NCI-H1092 (cell line): ENCODE measurements at regions not wholly inside any gene's neighbourhood (a gene's known extent, or its start where the extent isn't known, plus 50 kb on each side); places are given as distances from the start of the nearest gene placed in this dataset.
"Not testable (repeated sequence)": the region's sequence is repeated elsewhere in the genome, so short reads cannot be mapped to it uniquely, and the experiment has no call there.

Experiments
- DNase-seq: peaks from one replicate; lab custom pipeline; 2025; lab: John Stamatoyannopoulos, UW

GRCh38 chr4:96317891-96318290 lies 478.0 kb downstream of the PDHA2 start:
- DNase-seq = no peak

- no peak for DNase-seq
These were observed 487.0 kb downstream of the PDHA2 start for GRCh38 chr4:96326846-96327245.

DNA sequence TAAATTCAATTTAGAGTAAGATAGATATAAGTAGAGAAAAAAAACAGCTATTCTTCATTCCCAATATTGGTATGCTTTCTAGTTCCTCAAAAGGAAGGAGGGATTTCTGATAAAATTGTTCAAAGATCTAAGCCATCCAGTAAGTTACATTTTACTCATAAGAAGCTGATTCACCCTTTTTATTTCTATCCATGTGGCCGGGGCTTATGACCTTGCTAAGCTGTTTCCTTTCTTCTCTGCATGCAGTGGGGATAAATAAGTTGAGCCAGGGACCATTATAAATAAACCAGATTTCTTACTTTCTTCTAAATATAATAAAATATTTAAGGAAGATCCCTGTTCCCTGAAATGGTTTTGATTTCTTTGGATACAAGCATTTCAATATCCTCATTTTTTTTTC lies 502.3 kb downstream of the PDHA2 start:
- no peak for DNase-seq

GRCh38 chr4:96342790-96343455 lies 503.0 kb downstream of the PDHA2 start:
- DNase-seq = no peak

DNA sequence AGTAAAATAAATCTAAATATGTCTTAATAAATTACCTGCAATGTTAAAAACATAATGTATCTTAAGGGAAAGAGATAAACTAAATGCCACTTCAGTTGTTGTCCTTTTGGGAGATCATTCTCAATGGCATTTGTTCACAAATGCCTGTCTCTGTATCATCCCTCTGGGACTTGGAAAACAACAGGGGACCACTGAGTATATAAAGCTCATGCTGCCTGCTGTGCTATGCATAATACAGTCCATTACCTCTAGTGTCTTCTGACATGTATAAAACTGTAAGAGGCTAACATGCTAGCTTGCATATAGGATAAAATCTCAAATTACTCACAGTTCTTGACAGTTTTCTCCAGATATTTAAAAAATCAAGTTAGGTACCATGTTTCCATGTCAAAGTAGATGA lies 503.9 kb downstream of the PDHA2 start:
- no peak for DNase-seq

- no peak for DNase-seq
These were observed 507.7 kb downstream of the PDHA2 start for GRCh38 chr4:96347582-96347981.

DNA sequence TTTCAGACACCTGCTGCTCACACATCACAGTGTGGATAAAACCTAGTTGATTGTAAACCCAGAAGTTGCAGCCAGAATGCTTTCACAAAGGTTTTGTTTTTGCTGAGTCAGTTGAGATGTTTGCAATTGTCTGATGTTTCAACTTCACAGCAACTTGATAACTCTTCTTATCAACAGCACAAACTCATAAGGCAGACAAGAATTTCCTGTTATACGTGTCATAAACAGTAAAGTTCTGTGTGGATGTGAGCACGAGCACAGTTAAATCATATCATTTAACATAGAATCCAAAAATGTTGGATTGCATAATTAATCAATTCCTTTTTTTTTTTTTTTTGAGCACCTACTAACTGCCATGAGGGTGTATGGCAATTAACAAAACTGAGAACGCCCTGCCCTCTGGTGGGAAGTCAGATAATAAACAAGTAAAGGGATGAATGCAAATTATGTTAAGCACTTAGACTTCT lies 512.2 kb downstream of the PDHA2 start:
- no peak for DNase-seq

- DNase-seq = no peak
These were observed 514.3 kb downstream of the PDHA2 start for GRCh38 chr4:96354036-96354712.

- no peak for DNase-seq
These were observed 515.5 kb downstream of the PDHA2 start for GRCh38 chr4:96355414-96355813.

DNA sequence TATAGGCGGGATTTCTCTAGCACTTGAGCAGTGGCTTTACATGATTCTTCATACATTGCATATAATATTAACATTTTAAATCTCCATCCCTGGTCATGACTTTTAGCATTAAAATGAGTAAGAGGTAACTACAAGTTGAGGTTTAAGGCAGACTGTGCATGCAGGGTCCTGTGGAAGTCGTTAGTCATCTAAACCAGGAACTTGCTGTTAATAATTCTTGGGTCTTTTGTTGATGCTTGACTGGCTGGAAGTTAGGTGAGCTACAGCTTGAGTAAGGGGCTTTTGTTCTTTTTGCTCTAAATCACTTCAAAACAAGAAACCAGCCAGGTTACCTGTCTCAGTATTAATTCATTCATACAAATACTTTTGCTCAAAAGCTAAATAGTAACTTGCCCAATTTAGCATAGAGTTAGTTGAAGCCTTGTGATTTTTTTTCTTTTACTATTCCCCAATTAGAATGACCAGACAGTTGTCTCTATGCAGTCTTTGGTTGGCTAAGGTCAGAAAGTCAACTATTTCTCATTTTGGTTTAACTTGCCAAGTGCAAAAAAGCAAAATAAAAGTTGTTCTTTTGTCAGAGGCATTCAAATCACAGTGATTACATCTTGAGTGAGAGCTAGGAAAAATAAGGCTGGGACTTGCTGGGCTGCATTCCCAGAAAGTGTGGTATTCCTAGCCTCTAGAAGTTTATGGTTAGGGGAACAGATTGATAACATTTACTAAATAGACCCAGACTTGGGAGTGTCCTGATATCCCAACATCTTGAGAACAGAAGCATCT lies 516.9 kb downstream of the PDHA2 start:
- DNase-seq = no peak

DNA sequence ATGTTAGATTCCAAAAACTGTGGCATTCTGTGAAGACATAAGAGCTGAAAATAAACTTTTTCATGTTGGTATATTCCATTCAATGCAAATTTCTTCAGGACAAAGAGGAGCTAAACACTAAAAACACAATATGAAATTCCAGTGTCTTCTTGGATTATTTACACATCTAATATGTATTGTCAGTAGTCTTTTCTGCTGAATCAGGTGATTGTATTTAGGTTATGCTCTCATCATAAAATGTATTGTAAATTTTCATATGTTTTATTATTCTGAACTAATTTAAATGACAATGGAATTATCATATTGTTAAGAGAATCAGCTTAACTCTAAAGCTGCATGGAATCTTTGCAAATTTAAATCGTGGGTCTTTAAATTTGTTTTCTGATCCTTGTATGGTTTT lies 526.7 kb downstream of the PDHA2 start:
- no peak for DNase-seq

DNA sequence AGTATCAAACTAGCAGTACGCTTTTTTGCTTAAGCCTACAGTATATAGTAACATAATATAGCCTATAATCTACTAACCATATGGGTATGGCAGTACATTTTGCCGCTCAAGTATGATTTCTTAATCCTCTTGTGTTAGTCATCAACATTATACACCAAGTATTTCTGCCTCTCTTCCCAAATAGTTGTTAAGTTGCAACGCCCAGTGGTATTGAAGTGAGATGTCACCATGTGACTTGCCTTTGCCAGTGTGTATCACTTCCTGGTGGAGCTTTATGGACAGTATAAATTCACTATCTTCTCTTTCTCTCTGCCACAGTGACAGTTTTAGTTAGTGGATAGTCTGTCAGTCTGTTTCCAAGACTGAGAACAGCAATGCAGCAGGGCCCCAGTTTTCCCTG lies 535.5 kb downstream of the PDHA2 start:
- no peak for DNase-seq

- no peak for DNase-seq
These were observed 539.6 kb downstream of the PDHA2 start for GRCh38 chr4:96379524-96379923.

DNA sequence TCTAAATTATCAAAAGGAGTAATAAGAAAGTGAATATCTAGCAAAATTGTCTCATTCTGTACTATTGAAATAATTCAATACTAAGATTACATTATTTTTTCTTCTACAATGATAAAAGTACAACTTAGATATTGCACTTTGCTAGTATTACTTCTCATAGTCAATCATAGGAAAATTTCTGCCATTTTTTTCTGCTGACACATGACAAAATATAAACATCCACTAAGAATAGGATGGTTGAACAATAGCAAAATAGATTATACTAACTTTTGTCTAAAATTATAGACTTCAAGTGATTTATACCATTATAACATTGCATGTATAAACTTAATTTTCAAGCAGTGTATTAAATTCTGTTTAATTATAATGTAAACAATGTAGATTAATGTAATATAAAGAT lies 540.2 kb downstream of the PDHA2 start:
- no peak for DNase-seq

GRCh38 chr4:96383349-96383748 lies 543.5 kb downstream of the PDHA2 start:
- no peak for DNase-seq

DNA sequence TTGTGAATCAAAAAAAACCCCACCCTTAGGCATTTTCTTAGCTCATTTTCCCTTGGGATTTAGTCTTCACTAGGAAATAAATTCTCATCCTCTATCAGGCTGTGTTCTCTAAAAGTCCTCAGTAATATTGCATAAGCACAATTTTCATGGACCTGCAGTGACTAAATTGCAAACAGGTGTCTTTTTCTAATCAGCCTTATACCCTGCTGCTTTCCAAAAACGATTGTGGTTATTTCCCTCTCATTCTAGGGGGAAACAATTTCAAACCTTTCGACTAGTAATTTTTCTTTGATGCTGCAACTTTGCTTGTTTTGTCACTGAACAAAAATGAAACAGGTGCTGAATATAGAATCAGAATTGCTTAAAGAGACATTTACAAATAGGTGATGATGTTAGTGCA lies 549.9 kb downstream of the PDHA2 start:
- DNase-seq = no peak

GRCh38 chr4:96390404-96390803 lies 550.5 kb downstream of the PDHA2 start:
- no peak for DNase-seq

GRCh38 chr4:96395747-96396146 lies 555.9 kb downstream of the PDHA2 start:
- no peak for DNase-seq

GRCh38 chr4:96406742-96407141 lies 566.8 kb downstream of the PDHA2 start:
- peak; percentile 47 for DNase-seq

DNA sequence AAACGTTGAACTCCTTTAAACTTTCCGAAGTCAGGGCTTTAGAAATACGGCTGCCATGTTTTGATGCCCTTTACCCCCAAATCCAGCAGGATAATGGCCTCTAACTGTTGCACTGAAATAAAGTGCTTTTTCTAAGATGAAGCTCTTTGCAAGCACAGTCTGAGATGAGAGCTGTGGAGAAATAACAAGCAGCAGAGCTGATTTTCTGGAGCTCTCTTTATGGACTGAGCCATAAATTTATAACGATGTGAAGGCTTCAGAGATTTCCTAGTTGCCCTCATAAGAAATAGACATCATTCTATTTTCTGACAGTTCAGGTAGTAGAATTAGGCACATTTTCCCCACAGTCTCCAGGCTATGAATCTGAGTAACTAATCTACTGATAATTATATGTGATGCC lies 567.3 kb downstream of the PDHA2 start:
- DNase-seq = no peak

GRCh38 chr4:96407738-96408463 lies 568.0 kb downstream of the PDHA2 start:
- DNase-seq = peak; percentile 44

DNA sequence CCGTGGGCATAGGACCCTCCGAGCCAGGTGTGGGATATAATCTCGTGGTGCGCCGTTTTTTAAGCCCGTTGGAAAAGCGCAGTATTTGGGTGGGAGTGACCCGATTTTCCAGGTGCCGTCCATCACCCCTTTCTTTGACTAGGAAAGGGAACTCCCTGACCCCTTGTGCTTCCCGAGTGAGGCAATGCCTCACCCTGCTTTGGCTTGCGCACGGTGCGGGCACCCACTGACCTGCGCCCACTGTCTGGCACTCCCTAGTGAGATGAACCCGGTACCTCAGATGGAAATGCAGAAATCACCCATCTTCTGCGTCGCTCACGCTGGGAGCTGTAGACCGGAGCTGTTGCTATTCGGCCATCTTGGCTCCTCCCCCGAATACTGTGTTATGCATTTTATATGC lies 575.0 kb downstream of the PDHA2 start:
- DNase-seq = not testable (repeated sequence)
